Keratinocyte (primary cell): ENCODE measurements at regions not wholly inside any gene's neighbourhood (a gene's known extent, or its start where the extent isn't known, plus 50 kb on each side); places are given as distances from the start of the nearest gene placed in this dataset.

Source experiments
- EZH2 ChIP-seq: IDR thresholded peaks from one replicate; pipeline ENCODE4 v1.6.1; 2012; ENCODE audit warnings: inconsistent platforms, mild to moderate bottlenecking, low read length, moderate library complexity
- TF ChIP-seq, protein P1 (sequence below), 3 experiments: IDR thresholded peaks in 1 of 3; conservative IDR thresholded peaks in 1 of 3; optimal IDR thresholded peaks in 1 of 3; 2 replicates in 2 of 3; 3 replicates in 1 of 3; pipeline versions ENCODE3 to v1.5.1; 2011; ENCODE audit warnings: low read length in 3 of 3, mild to moderate bottlenecking in 3 of 3, moderate library complexity in 2 of 3, control low read depth in 1 of 3, inconsistent platforms in 1 of 3; ENCODE audit not compliant: insufficient read depth in 2 of 3; ENCODE audit errors: extremely low read depth in 1 of 3

DNA sequence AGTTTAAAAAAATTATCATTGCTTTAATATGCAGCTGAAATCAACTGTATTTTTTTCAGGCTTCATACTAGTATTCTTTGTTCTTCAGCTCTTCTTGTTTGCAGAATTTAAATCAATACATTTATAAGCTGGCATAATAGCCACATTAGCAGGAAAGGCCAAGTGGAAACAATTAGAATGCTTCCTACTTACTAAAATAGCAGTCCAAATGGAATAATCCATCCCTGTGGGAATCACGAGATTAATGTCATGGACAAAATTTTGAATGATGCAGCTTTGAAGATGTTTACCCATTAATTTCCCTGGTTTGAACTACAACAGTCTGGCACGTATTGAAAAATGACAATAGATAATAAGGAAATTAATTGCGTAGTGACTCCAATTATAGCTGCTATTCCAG is 2650.8 kb downstream of the PCDH9 start:
- TF ChIP-seq EZH2, result no peak
- TF ChIP-seq, protein P1, sequence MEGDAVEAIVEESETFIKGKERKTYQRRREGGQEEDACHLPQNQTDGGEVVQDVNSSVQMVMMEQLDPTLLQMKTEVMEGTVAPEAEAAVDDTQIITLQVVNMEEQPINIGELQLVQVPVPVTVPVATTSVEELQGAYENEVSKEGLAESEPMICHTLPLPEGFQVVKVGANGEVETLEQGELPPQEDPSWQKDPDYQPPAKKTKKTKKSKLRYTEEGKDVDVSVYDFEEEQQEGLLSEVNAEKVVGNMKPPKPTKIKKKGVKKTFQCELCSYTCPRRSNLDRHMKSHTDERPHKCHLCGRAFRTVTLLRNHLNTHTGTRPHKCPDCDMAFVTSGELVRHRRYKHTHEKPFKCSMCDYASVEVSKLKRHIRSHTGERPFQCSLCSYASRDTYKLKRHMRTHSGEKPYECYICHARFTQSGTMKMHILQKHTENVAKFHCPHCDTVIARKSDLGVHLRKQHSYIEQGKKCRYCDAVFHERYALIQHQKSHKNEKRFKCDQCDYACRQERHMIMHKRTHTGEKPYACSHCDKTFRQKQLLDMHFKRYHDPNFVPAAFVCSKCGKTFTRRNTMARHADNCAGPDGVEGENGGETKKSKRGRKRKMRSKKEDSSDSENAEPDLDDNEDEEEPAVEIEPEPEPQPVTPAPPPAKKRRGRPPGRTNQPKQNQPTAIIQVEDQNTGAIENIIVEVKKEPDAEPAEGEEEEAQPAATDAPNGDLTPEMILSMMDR (optimal IDR thresholded peaks at IDR 0.05 in 1 of 3, IDR thresholded peaks at IDR 0.05 in 1 of 3, conservative IDR thresholded peaks at IDR 0.05 in 1 of 3; ENCODE audit: extremely low read depth in 1 of 3, insufficient read depth in 2 of 3, low read length in 3 of 3), result no peak
